PC-9 (cell line): ENCODE measurements at regions not wholly inside any gene's neighbourhood (a gene's known extent, or its start where the extent isn't known, plus 50 kb on each side); places are given as distances from the start of the nearest gene placed in this dataset.

Source experiments
- BruUV-seq: library from RNA; stranded (reverse); fragments of 400-500 nt; replicated peaks from 2 replicates; lab custom pipeline; 2021; lab: Mats Ljungman, UMichigan
- CTCF ChIA-PET: fragments of 300-600 bp; sonication (Branson Sonifier 250); formaldehyde crosslinking; loops from one replicate; lab custom pipeline; 2022; ENCODE audit warnings: antibody characterized with exemption; lab: Charles Lee
- POLR2A ChIA-PET: fragments of 300-600 bp; sonication (Branson Sonifier 250); formaldehyde crosslinking; loops from one replicate; lab custom pipeline; 2022; ENCODE audit warnings: antibody characterized with exemption; ENCODE audit not compliant: unreplicated experiment; lab: Charles Lee
- DNase-seq, 2 experiments: peaks; one replicate each; pipeline versions ENCODE4 v3.0.0 to v3.0.0-alpha.2; 2015 to 2022; ENCODE audit warnings: mixed read lengths in 1 of 2
- H2AFZ ChIP-seq: fragments of 200-600 bp; sonication (generic); 2 replicates; pipeline ENCODE4 v1.8.1; 2017; ENCODE audit warnings: antibody characterized with exemption
- H3F3A ChIP-seq: fragments of 200-600 bp; sonication (generic); 2 replicates; pipeline ENCODE4 v1.8.1; 2017; ENCODE audit warnings: antibody characterized with exemption, mild to moderate bottlenecking, low read depth; ENCODE audit not compliant: insufficient read depth
- H3K27ac ChIP-seq: fragments of 200-600 bp; sonication (generic); 2 replicates; pipeline ENCODE4 v1.6.1; 2016; ENCODE audit warnings: mixed run types
- H3K27me3 ChIP-seq: fragments of 200-600 bp; sonication (generic); 2 replicates; pipeline ENCODE4 v1.6.1; 2016; ENCODE audit warnings: low read depth, mixed run types; ENCODE audit not compliant: insufficient read depth
- H3K36me3 ChIP-seq: fragments of 200-600 bp; sonication (generic); 2 replicates; pipeline ENCODE4 v1.6.1; 2016; ENCODE audit warnings: low read depth, mixed run types
- H3K4me1 ChIP-seq: fragments of 200-600 bp; sonication (generic); replicated peaks from 2 replicates; pipeline ENCODE4 v1.6.1; 2016; ENCODE audit warnings: mixed run types; ENCODE audit not compliant: insufficient read depth
- H3K4me2 ChIP-seq: fragments of 200-600 bp; sonication (generic); 2 replicates; pipeline ENCODE4 v1.6.1; 2017; ENCODE audit warnings: mixed run types
- H3K4me3 ChIP-seq: fragments of 200-600 bp; sonication (generic); 2 replicates; pipeline ENCODE4 v1.6.1; 2016; ENCODE audit warnings: mixed run types
- H3K79me2 ChIP-seq: fragments of 200-600 bp; sonication (generic); 2 replicates; pipeline ENCODE4 v1.6.1; 2017; ENCODE audit warnings: low read depth, mixed run types
- H3K9me2 ChIP-seq: fragments of 200-600 bp; sonication (generic); 2 replicates; pipeline ENCODE4 v1.8.1; 2017; ENCODE audit warnings: mild to moderate bottlenecking; ENCODE audit not compliant: insufficient read depth
- H3K9me3 ChIP-seq: fragments of 200-600 bp; sonication (generic); 2 replicates; pipeline ENCODE4 v1.8.1; 2016; ENCODE audit warnings: low read depth; ENCODE audit not compliant: insufficient read depth
- H4K20me1 ChIP-seq: fragments of 200-600 bp; sonication (generic); 2 replicates; pipeline ENCODE4 v1.8.1; 2017; ENCODE audit not compliant: insufficient read depth
- CTCF ChIP-seq: fragments of 200-600 bp; sonication (generic); conservative IDR thresholded peaks from 2 replicates; pipeline ENCODE4 v1.6.1; 2017; ENCODE audit warnings: mixed run types, antibody characterized with exemption, mild to moderate bottlenecking, moderate library complexity
- EZH2 ChIP-seq: fragments of 200-600 bp; sonication (generic); IDR thresholded peaks from 2 replicates; pipeline ENCODE4 v1.8.0; 2017; ENCODE audit warnings: antibody characterized with exemption, low read depth
- intact Hi-C: fragments of 100-400 bp; cut with micrococcal nuclease; formaldehyde crosslinking; loops from one replicate; pipeline ENCODE4 v1.10.0; 2022; ENCODE audit not compliant: unreplicated experiment

GRCh38 chr6:104575536-104575935, 284.2 kb downstream of the HACE1 start:
- H3K4me2 ChIP-seq = no peak overlapping the region
- H3K4me1 ChIP-seq = no peaks in the 10 kb centered on the region
- no peaks in the 10 kb centered on the region for H3K9me2 ChIP-seq
- CTCF ChIA-PET = no interaction called here
- no peaks in the 10 kb centered on the region for H4K20me1 ChIP-seq
- intact Hi-C loops = no loop called here
- POLR2A ChIA-PET = no interaction called here
- H2AFZ ChIP-seq = no peak overlapping the region
- no TSS peak for BruUV-seq
- TF ChIP-seq CTCF (no peak), EZH2 (no peak)
- no peak for DNase-seq
- no peaks in the 10 kb centered on the region for H3K27me3 ChIP-seq
- H3F3A ChIP-seq = no peaks in the 10 kb centered on the region
- H3K27ac ChIP-seq = no peak overlapping the region
- H3K4me3 ChIP-seq = no peak overlapping the region
- H3K36me3 ChIP-seq = no peaks in the 10 kb centered on the region
- H3K9me3 ChIP-seq = no peaks in the 10 kb centered on the region
- no peaks in the 10 kb centered on the region for H3K79me2 ChIP-seq

GRCh38 chr6:104574135-104574750, 285.5 kb downstream of the HACE1 start:
- H3K27me3 ChIP-seq = no peaks in the 10 kb centered on the region
- H3F3A ChIP-seq = no peaks in the 10 kb centered on the region
- ChIA-PET POLR2A (interaction anchor here (0.8 kb wide), 1 partner anchor 295 kb away, joined by 10 read pairs; no protein-coding TSS in a partner anchor), CTCF (no interaction called here)
- H3K9me3 ChIP-seq = no peaks in the 10 kb centered on the region
- H3K4me1 ChIP-seq = no peaks in the 10 kb centered on the region
- H3K36me3 ChIP-seq = no peaks in the 10 kb centered on the region
- TF ChIP-seq CTCF (no peak), EZH2 (no peak)
- H3K79me2 ChIP-seq = no peaks in the 10 kb centered on the region
- H3K27ac ChIP-seq = no peak overlapping the region
- BruUV-seq = no TSS peak
- intact Hi-C loops = no loop called here
- H3K9me2 ChIP-seq = no peaks in the 10 kb centered on the region
- H4K20me1 ChIP-seq = no peaks in the 10 kb centered on the region
- DNase-seq = no peak
- no peak overlapping the region for H2AFZ ChIP-seq
- H3K4me2 ChIP-seq = no peak overlapping the region
- no peak overlapping the region for H3K4me3 ChIP-seq

GRCh38 chr6:104573350-104573749, 286.4 kb downstream of the HACE1 start:
- Histone ChIP-seq H3K27ac (no peak overlapping the region), H3F3A (no peaks in the 10 kb centered on the region), H4K20me1 (no peaks in the 10 kb centered on the region), H3K9me3 (no peaks in the 10 kb centered on the region), H3K36me3 (no peaks in the 10 kb centered on the region), H3K4me1 (no peaks in the 10 kb centered on the region), H3K9me2 (no peaks in the 10 kb centered on the region), H3K79me2 (no peaks in the 10 kb centered on the region), H3K4me3 (no peak overlapping the region), H2AFZ (no peak overlapping the region), H3K4me2 (no peak overlapping the region), H3K27me3 (no peaks in the 10 kb centered on the region)
- TF ChIP-seq EZH2 (no peak), CTCF (no peak)
- ChIA-PET POLR2A (interaction anchor here (0.7 to 0.8 kb wide), 2 partner anchors 77 to 294 kb away, joined by 5 to 10 read pairs; no protein-coding TSS in a partner anchor), CTCF (no interaction called here)
- intact Hi-C loops = no loop called here
- DNase-seq = no peak
- BruUV-seq = no TSS peak
